HCEC 1CT (cell line): ENCODE measurements at regions not wholly inside any gene's neighbourhood (a gene's known extent, or its start where the extent isn't known, plus 50 kb on each side); places are given as distances from the start of the nearest gene placed in this dataset.
"Not testable (repeated sequence)": the region's sequence is repeated elsewhere in the genome, so short reads cannot be mapped to it uniquely, and the experiment has no call there.

Experiments
- DNase-seq: peaks from one replicate; pipeline ENCODE4 v3.0.0-alpha.2; 2017

- peak; percentile 79 for DNase-seq
Measured at GRCh38 chr7:25069900-25070443, 55.1 kb downstream of the CYCS start.

GRCh38 chr7:25068502-25069213 is 56.4 kb downstream of the CYCS start:
- DNase-seq: no peak

- no peak for DNase-seq
Measured at GRCh38 chr7:25067726-25068501, 57.1 kb downstream of the CYCS start.

- DNase-seq: no peak
Measured at GRCh38 chr7:25066253-25066652, 58.8 kb downstream of the CYCS start.

GRCh38 chr7:25062380-25062779 is 62.7 kb downstream of the CYCS start:
- no peak for DNase-seq

- DNase-seq: no peak
Measured at GRCh38 chr7:25060487-25061055, 64.5 kb downstream of the CYCS start.

GRCh38 chr7:25059576-25059975 is 65.5 kb downstream of the CYCS start:
- no peak for DNase-seq

- DNase-seq: no peak
Measured at GRCh38 chr7:25056368-25056767, 68.7 kb downstream of the CYCS start.

GRCh38 chr7:25055520-25056220 is 69.4 kb downstream of the CYCS start:
- no peak for DNase-seq

GRCh38 chr7:25054819-25055519 is 70.1 kb downstream of the CYCS start:
- no peak for DNase-seq

GRCh38 chr7:25050223-25050622 is 70.2 kb upstream of the OSBPL3 start:
- DNase-seq: no peak

- no peak for DNase-seq
Measured at GRCh38 chr7:25048444-25048834, 68.5 kb upstream of the OSBPL3 start.

GRCh38 chr7:25047571-25048443 is 67.8 kb upstream of the OSBPL3 start:
- not testable (repeated sequence) for DNase-seq

GRCh38 chr7:25037325-25037724 is 57.3 kb upstream of the OSBPL3 start:
- DNase-seq: no peak

- DNase-seq: no peak
Measured at GRCh38 chr7:25035274-25035673, 55.3 kb upstream of the OSBPL3 start.

GRCh38 chr7:25034136-25034535 is 54.2 kb upstream of the OSBPL3 start:
- DNase-seq: no peak

- DNase-seq: no peak
Measured at GRCh38 chr7:25032774-25033743, 53.1 kb upstream of the OSBPL3 start.

GRCh38 chr7:25031432-25031831 is 51.5 kb upstream of the OSBPL3 start:
- peak; percentile 14 for DNase-seq

GRCh38 chr7:25031007-25031406 is 51.0 kb upstream of the OSBPL3 start:
- no peak for DNase-seq
